ENCODE measurements at regions not wholly inside any gene's neighbourhood (a gene's known extent, or its start where the extent isn't known, plus 50 kb on each side); places are given as distances from the start of the nearest gene placed in this dataset.

DNA sequence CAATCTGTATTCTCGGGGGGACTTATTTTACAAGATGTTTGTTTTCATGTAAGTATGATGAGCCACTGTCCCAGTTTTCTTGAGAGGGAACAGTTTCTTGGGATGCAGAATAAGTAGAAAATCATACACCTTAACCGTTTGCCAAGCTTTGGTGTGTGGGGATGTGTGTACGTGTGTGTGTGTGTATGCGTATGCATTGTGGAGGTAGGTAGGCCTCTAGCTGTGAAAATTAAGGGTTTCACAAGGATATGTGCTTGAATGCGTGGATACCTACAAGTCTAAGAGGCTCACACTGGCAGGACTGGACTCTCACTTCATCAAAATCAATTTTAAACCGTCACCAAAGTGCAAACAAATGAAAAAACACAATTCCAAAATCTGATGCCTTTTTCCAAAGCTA is 204.2 kb upstream of the RBMS1 start:
- TF ChIP-seq, protein P1, sequence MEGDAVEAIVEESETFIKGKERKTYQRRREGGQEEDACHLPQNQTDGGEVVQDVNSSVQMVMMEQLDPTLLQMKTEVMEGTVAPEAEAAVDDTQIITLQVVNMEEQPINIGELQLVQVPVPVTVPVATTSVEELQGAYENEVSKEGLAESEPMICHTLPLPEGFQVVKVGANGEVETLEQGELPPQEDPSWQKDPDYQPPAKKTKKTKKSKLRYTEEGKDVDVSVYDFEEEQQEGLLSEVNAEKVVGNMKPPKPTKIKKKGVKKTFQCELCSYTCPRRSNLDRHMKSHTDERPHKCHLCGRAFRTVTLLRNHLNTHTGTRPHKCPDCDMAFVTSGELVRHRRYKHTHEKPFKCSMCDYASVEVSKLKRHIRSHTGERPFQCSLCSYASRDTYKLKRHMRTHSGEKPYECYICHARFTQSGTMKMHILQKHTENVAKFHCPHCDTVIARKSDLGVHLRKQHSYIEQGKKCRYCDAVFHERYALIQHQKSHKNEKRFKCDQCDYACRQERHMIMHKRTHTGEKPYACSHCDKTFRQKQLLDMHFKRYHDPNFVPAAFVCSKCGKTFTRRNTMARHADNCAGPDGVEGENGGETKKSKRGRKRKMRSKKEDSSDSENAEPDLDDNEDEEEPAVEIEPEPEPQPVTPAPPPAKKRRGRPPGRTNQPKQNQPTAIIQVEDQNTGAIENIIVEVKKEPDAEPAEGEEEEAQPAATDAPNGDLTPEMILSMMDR (conservative IDR thresholded peaks at IDR 0.05) = no peak
- H3K27ac ChIP-seq = no peak overlapping the region

DNA sequence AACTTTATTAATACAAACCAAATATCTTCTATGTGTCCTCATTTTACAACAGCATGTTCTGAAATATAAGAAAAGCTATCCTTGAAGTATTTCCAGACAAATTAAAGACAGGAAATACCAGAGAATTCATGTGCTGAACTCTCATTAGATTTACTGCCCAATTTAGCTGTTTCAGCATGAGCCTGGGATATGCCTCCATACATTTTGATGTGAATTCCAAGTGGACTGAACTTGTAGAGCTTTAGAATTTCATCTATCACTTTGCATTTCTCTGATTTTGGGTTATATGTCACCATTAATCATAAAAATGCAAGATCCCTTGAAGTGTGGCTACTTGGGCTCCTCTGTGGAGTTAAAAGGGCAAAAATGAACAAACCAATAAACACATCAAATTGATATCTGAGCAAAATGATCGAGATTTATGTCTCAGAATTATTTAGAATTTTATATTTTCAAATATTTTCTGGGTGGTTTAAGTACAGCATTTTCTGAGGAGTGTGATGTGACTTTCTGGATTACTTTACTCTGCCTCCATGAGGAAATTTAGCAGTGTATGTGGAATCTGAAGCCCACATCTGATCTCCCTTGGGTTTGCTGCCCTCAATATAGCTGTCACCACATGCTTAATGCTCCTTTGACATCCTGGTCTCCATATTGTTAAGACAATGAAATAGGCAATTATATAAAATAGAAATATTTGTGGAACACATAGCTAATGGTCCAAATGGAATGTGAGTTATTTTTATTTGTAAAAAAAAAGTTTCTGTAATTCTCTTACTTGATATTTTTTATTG is 206.6 kb upstream of the RBMS1 start:
- TF ChIP-seq, protein P1 (conservative IDR thresholded peaks at IDR 0.05) = no peak
- H3K27ac ChIP-seq = no peak overlapping the region

DNA sequence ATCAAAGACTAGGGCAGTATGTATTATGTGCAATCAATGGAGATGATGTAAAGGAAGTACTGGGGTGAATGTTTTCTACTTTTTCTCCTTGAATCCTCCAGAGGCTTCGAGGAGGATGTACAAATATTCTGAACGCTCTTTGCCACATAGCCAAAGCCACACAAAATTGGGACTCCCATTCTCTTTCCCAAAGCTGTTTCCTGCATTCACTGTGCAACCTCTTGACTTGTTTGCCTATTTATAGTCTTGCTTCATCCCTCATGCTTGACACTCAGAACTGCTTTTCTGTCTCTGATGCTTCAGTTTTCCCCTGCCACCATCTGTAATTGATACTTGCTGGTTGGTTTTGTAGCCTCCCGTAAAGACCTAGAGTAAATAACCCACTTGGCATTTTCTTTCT is 208.2 kb upstream of the RBMS1 start:
- TF ChIP-seq, protein P1 (conservative IDR thresholded peaks at IDR 0.05) = no peak

DNA sequence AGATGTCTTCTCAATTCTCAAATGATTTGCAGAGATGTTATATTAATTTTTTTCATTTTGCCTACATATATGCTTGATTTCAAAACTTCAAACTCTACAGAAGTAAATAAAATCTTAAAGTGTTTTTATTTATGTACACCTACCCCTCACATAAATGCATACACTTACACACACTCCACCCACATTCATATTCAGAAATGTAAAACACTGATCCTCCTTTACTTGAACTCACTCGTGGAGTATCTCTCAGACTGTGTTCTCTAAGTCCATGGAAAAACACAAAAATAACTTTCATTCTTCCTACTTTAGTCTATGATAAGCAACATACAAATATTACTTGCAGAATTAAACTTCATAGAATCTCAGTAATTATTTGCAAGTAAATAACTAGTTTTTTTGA is 209.1 kb upstream of the RBMS1 start:
- no peak overlapping the region for H3K27ac ChIP-seq
- TF ChIP-seq, protein P1 (conservative IDR thresholded peaks at IDR 0.05) = no peak

More for the DNA sequence above, 208.2 kb upstream of the RBMS1 start:
- no peak overlapping the region for H3K27ac ChIP-seq

DNA sequence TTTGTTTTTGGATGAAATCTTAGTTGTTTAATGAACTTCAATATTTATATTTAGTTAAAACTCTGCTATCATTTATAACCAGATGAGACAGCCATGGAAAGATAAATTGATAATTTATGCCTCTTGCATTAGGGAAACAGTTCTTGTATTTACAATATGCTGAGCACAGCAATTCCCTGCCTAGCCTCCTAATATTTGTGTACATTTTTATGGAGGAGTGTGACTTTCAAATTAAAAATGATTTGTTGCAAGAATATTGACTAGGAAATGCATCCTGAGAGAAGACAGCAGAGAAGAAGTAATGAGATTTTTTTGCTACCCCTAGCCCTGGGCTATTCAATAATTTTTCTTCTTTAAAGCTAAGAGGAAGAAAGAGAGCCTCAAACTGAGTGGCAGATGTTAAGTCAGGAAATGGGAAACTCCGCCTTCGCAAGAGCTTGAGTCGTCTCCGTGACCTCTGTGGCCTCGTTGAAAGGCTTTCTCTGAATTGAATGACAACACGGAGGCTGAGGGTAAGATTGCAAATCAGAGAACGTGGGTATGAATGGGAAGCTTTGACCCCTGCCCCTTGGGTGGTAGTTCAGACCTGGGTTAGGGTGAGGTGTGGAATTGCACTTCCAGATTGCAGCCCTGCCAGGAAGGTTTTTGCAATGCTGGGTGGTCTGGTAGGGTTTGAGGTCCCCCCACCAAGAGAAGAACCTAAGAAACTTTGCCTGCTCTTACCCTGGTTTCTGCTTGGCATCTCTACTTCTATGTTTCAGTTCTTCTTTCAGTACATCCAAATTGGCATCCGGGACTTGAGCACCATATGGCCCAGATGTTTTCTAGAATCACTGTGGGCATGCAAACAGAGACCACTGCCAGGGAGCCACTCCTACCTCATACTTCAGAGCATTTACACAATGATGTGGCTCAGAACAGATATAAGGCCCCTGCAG is 210.3 kb upstream of the RBMS1 start:
- TF ChIP-seq, protein P1 (conservative IDR thresholded peaks at IDR 0.05) = no peak
- no peak overlapping the region for H3K27ac ChIP-seq

DNA sequence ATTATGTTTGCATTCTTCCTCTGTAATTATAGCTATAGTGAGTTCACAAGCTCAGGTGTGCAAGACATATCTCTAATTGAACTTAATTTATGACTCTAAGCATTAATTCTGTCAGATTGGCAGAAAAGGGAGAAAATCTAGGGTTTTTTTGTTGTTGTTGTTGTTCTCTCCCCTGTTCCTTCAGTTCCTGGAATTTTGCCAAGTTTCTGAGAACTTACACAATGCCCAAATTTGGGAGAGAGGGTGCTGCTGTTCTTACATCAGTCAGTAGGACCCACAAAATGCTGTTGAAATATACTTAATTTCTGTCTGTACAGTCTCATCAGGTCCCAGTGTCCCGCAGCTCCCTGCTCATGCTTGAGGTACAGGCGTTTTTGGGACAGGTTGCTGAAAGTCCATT is 221.8 kb upstream of the RBMS1 start:
- TF ChIP-seq, protein P1 (conservative IDR thresholded peaks at IDR 0.05) = no peak
- no peak overlapping the region for H3K27ac ChIP-seq

DNA sequence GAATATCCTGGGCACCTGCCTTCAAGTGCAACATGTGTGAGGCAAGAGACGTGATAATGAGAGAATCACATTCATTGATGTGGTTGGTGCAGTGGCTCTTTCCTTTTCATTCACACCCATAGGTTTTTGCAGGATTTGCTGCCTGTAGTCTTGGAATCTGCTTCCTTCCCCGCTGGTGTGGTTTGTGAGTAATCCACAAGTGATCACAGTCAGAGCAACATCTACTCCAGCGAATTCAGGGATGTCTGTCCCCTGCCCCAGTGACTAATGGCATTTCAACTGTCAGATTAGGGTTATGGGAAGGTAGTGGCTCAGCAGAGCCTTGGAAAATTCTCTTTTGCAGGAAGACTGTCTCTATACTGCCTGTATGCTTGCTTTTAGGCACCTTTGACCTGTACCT is 225.5 kb upstream of the RBMS1 start:
- TF ChIP-seq, protein P1 (conservative IDR thresholded peaks at IDR 0.05) = no peak
- no peak overlapping the region for H3K27ac ChIP-seq
